GM19372 (cell line): ENCODE measurements at regions not wholly inside any gene's neighbourhood (a gene's known extent, or its start where the extent isn't known, plus 50 kb on each side); places are given as distances from the start of the nearest gene placed in this dataset.

Source experiments
- ATAC-seq: cut with Tn5 transposase; IDR thresholded peaks from one replicate; pipeline ENCODE4 v1.9.1; 2021; ENCODE audit warnings: mild to moderate bottlenecking, low read depth, moderate library complexity; ENCODE audit not compliant: unreplicated experiment

- ATAC-seq: no peak
Observed at GRCh38 chr5:14090755-14091154, 52.4 kb upstream of the TRIO start.

GRCh38 chr5:14090290-14090689 lies 52.9 kb upstream of the TRIO start:
- ATAC-seq: no peak

GRCh38 chr5:14089198-14089597 lies 53.9 kb upstream of the TRIO start:
- ATAC-seq: no peak

- ATAC-seq: no peak
Observed at GRCh38 chr5:14086261-14086660, 56.9 kb upstream of the TRIO start.

- ATAC-seq: no peak
Observed at GRCh38 chr5:14082973-14083372, 60.2 kb upstream of the TRIO start.

GRCh38 chr5:14082523-14082922 lies 60.6 kb upstream of the TRIO start:
- no peak for ATAC-seq

GRCh38 chr5:14081791-14082190 lies 61.4 kb upstream of the TRIO start:
- no peak for ATAC-seq

GRCh38 chr5:14078716-14079115 lies 64.4 kb upstream of the TRIO start:
- ATAC-seq: no peak

GRCh38 chr5:14077501-14077900 lies 65.6 kb upstream of the TRIO start:
- ATAC-seq: no peak

- no peak for ATAC-seq
Observed at GRCh38 chr5:14076561-14076960, 66.6 kb upstream of the TRIO start.

- no peak for ATAC-seq
Observed at GRCh38 chr5:14075937-14076336, 67.2 kb upstream of the TRIO start.

- no peak for ATAC-seq
Observed at GRCh38 chr5:14071433-14071832, 71.7 kb upstream of the TRIO start.

GRCh38 chr5:14069021-14069420 lies 74.1 kb upstream of the TRIO start:
- no peak for ATAC-seq

- ATAC-seq: no peak
Observed at GRCh38 chr5:14068136-14068535, 75.0 kb upstream of the TRIO start.

GRCh38 chr5:14066326-14066725 lies 76.8 kb upstream of the TRIO start:
- no peak for ATAC-seq

- no peak for ATAC-seq
Observed at GRCh38 chr5:14064841-14065240, 78.3 kb upstream of the TRIO start.

GRCh38 chr5:14063691-14064090 lies 79.5 kb upstream of the TRIO start:
- no peak for ATAC-seq

GRCh38 chr5:14063138-14063537 lies 80.0 kb upstream of the TRIO start:
- ATAC-seq: no peak

- ATAC-seq: no peak
Observed at GRCh38 chr5:14062178-14062577, 81.0 kb upstream of the TRIO start.

GRCh38 chr5:14061106-14061505 lies 82.0 kb upstream of the TRIO start:
- ATAC-seq: no peak

GRCh38 chr5:14060218-14060617 lies 82.9 kb upstream of the TRIO start:
- ATAC-seq: no peak

- no peak for ATAC-seq
Observed at GRCh38 chr5:14059810-14060209, 83.3 kb upstream of the TRIO start.

- ATAC-seq: no peak
Observed at GRCh38 chr5:14057289-14057688, 85.9 kb upstream of the TRIO start.
